ENCODE measurements at regions not wholly inside any gene's neighbourhood (a gene's known extent, or its start where the extent isn't known, plus 50 kb on each side); places are given as distances from the start of the nearest gene placed in this dataset.

DNA sequence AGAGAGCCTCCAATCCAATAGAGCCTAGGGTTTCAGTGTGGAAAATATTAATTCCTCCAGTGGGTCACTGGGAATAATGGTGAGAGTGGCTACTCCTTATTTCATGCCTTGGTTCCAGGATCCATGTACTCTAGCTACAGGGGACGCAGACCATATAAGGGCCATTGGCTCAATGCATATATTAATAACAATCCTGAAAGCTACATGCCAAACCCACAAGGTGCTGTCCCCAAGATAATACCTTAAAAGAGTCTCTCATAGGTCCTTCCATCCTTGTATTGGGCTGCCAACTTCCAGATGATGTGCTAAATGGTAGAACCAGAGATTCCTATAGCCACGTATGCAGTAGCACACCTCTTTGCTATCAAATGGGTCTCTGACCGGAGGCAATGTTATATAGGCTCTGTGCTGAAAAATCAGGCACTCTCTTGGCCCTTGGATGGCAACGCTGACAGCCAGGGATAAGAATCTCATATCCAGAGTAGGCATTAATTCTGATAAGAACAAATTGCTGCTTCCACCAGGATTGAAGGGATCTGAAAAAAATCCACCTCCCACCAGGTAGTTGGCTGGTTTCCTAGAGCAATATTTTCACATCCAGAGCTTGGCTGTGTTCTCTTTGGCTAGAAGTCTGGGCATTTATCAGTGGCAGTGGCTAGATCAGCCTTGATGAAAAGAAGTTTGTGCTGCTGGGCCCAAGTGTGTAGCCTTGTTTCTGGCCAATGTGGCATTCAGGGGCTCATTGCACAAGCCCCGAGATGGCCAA is 218.1 kb upstream of the MGAT5 start:
- Histone ChIP-seq H3K4me3 (ENCODE audit: low read length) (no peak overlapping the region), H2AFZ (ENCODE audit: low read depth, low read length) (no peak overlapping the region), H3K9me2 (ENCODE audit: insufficient read depth, low read length) (no peaks in the 10 kb centered on the region), H3K27ac (ENCODE audit: low read length) (no peak overlapping the region), H3K9me3 (ENCODE audit: low read length) (no peaks in the 10 kb centered on the region), H3K36me3 (ENCODE audit: insufficient read depth, low read length) (no peaks in the 10 kb centered on the region), H3K4me2 (ENCODE audit: low read length) (no peak overlapping the region), H3K9ac (ENCODE audit: low read length) (no peak overlapping the region), H3F3A (ENCODE audit: insufficient read depth, low read length, poor library complexity, severe bottlenecking) (no peaks in the 10 kb centered on the region), H4K20me1 (ENCODE audit: insufficient read depth) (no peaks in the 10 kb centered on the region), H3K79me2 (replicated peaks; ENCODE audit: insufficient read depth, low read length) (no peaks in the 10 kb centered on the region), H3K27me3 (ENCODE audit: insufficient read depth, low read depth, low read length) (no peaks in the 10 kb centered on the region)
- TF ChIP-seq, protein P1, sequence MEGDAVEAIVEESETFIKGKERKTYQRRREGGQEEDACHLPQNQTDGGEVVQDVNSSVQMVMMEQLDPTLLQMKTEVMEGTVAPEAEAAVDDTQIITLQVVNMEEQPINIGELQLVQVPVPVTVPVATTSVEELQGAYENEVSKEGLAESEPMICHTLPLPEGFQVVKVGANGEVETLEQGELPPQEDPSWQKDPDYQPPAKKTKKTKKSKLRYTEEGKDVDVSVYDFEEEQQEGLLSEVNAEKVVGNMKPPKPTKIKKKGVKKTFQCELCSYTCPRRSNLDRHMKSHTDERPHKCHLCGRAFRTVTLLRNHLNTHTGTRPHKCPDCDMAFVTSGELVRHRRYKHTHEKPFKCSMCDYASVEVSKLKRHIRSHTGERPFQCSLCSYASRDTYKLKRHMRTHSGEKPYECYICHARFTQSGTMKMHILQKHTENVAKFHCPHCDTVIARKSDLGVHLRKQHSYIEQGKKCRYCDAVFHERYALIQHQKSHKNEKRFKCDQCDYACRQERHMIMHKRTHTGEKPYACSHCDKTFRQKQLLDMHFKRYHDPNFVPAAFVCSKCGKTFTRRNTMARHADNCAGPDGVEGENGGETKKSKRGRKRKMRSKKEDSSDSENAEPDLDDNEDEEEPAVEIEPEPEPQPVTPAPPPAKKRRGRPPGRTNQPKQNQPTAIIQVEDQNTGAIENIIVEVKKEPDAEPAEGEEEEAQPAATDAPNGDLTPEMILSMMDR (IDR thresholded peaks at IDR 0.05; ENCODE audit: poor library complexity, severe bottlenecking) = no peak
- no peak for TF ChIP-seq RAD21 (conservative IDR thresholded peaks at IDR 0.05)
- TF ChIP-seq TAF1 (IDR thresholded peaks at IDR 0.05; ENCODE audit: low read depth) = no peak
- no peak for TF ChIP-seq EP300 (conservative IDR thresholded peaks at IDR 0.05; ENCODE audit: poor library complexity, severe bottlenecking)
- TF ChIP-seq, protein P2, sequence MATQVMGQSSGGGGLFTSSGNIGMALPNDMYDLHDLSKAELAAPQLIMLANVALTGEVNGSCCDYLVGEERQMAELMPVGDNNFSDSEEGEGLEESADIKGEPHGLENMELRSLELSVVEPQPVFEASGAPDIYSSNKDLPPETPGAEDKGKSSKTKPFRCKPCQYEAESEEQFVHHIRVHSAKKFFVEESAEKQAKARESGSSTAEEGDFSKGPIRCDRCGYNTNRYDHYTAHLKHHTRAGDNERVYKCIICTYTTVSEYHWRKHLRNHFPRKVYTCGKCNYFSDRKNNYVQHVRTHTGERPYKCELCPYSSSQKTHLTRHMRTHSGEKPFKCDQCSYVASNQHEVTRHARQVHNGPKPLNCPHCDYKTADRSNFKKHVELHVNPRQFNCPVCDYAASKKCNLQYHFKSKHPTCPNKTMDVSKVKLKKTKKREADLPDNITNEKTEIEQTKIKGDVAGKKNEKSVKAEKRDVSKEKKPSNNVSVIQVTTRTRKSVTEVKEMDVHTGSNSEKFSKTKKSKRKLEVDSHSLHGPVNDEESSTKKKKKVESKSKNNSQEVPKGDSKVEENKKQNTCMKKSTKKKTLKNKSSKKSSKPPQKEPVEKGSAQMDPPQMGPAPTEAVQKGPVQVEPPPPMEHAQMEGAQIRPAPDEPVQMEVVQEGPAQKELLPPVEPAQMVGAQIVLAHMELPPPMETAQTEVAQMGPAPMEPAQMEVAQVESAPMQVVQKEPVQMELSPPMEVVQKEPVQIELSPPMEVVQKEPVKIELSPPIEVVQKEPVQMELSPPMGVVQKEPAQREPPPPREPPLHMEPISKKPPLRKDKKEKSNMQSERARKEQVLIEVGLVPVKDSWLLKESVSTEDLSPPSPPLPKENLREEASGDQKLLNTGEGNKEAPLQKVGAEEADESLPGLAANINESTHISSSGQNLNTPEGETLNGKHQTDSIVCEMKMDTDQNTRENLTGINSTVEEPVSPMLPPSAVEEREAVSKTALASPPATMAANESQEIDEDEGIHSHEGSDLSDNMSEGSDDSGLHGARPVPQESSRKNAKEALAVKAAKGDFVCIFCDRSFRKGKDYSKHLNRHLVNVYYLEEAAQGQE (IDR thresholded peaks at IDR 0.05; ENCODE audit: borderline replicate concordance) = no peak
- TF ChIP-seq SMC3 (conservative IDR thresholded peaks at IDR 0.05; ENCODE audit: poor library complexity) = no peak
- TF ChIP-seq POLR2AphosphoS5 (IDR thresholded peaks at IDR 0.05) = no peak
- no peak for TF ChIP-seq MXI1 (conservative IDR thresholded peaks at IDR 0.05; ENCODE audit: poor library complexity, severe bottlenecking)
- no peak for TF ChIP-seq EZH2 (IDR thresholded peaks at IDR 0.05; ENCODE audit: borderline replicate concordance, insufficient read depth, low read length, poor library complexity, severe bottlenecking)

DNA sequence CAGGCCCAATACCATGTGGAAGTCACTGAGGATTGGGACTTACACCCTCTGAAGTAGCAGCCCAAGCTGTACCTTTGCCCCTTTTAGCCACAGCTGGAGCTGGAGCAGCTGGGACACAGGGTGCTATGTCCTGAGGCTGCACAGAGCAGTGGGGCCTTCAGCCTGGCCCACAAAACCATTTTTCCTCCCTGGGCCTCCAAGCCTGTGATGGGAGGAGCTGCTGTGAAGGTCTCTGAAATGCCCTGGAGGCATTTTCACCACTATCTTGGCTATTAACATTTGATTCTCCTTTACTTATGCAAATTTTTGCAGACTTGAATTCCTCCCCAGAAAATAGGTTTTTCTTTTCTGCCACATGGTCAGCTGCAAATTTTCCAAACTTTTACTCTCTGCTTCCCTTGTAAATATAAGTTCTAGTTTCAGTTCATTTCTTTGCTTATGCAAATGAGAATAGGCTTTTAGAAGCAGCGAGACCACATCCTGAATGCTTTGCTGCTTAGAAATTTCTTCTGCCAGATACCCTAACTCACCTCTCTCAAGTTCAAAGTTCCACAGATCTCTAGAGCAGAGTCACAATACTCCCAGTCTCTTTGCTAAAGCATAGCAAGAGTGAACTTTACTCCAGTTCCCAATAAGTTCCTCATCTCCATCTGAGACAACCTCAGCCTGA is 213.8 kb upstream of the MGAT5 start:
- no peak for TF ChIP-seq EP300 (conservative IDR thresholded peaks at IDR 0.05; ENCODE audit: poor library complexity, severe bottlenecking)
- TF ChIP-seq, protein P2 (IDR thresholded peaks at IDR 0.05; ENCODE audit: borderline replicate concordance) = no peak
- no peak for TF ChIP-seq MXI1 (conservative IDR thresholded peaks at IDR 0.05; ENCODE audit: poor library complexity, severe bottlenecking)
- no peak for TF ChIP-seq POLR2AphosphoS5 (IDR thresholded peaks at IDR 0.05)
- TF ChIP-seq RAD21 (conservative IDR thresholded peaks at IDR 0.05) = no peak
- TF ChIP-seq EZH2 (IDR thresholded peaks at IDR 0.05; ENCODE audit: borderline replicate concordance, insufficient read depth, low read length, poor library complexity, severe bottlenecking) = no peak
- TF ChIP-seq, protein P1 (IDR thresholded peaks at IDR 0.05; ENCODE audit: poor library complexity, severe bottlenecking) = no peak
- no peak for TF ChIP-seq TAF1 (IDR thresholded peaks at IDR 0.05; ENCODE audit: low read depth)
- no peak for TF ChIP-seq SMC3 (conservative IDR thresholded peaks at IDR 0.05; ENCODE audit: poor library complexity)
- no peaks in the 10 kb centered on the region for H3K27me3 ChIP-seq (ENCODE audit: insufficient read depth, low read depth, low read length)
- H3K4me3 ChIP-seq (ENCODE audit: low read length) = no peak overlapping the region

More for the DNA sequence above, 213.8 kb upstream of the MGAT5 start:
- H2AFZ ChIP-seq (ENCODE audit: low read depth, low read length) = no peak overlapping the region
- no peaks in the 10 kb centered on the region for H3K36me3 ChIP-seq (ENCODE audit: insufficient read depth, low read length)
- no peak overlapping the region for H3K27ac ChIP-seq (ENCODE audit: low read length)
- no peaks in the 10 kb centered on the region for H3K9me2 ChIP-seq (ENCODE audit: insufficient read depth, low read length)
- no peak overlapping the region for H3K9ac ChIP-seq (ENCODE audit: low read length)
- H3K9me3 ChIP-seq (ENCODE audit: low read length) = no peaks in the 10 kb centered on the region
- no peak overlapping the region for H3K4me2 ChIP-seq (ENCODE audit: low read length)
- H3K79me2 ChIP-seq (replicated peaks; ENCODE audit: insufficient read depth, low read length) = no peaks in the 10 kb centered on the region
- no peaks in the 10 kb centered on the region for H4K20me1 ChIP-seq (ENCODE audit: insufficient read depth)
- no peaks in the 10 kb centered on the region for H3F3A ChIP-seq (ENCODE audit: insufficient read depth, low read length, poor library complexity, severe bottlenecking)
